ENCODE measurements at regions not wholly inside any gene's neighbourhood (a gene's known extent, or its start where the extent isn't known, plus 50 kb on each side); places are given as distances from the start of the nearest gene placed in this dataset.

GRCh38 chr12:19945559-19946435 is 422.5 kb upstream of the PDE3A start:
- Histone ChIP-seq H2AFZ (replicated peaks; ENCODE audit: low read length, poor library complexity) (no peak overlapping the region), H2BK120ac (ENCODE audit: low read depth, low read length) (peak overlapping the region; percentile 86), H3K23ac (ENCODE audit: low read depth, low read length) (peak overlapping the region; percentile 36; the same call in 1 of the 2 replicates), H4K8ac (ENCODE audit: low read depth in 2 of 2, low read length in 2 of 2) (peak overlapping the region; percentile 50 to 75; a peak in 2 of 4 replicates), H3K18ac (ENCODE audit: low read depth, low read length) (peak overlapping the region; percentile 71; the same call in 1 of the 2 replicates), H3K9me3 (ENCODE audit: control insufficient read depth, insufficient read depth, low read length) (peaks cover 2% of the 10 kb centered on the region; the same call in 1 of the 2 replicates), H3K4ac (ENCODE audit: low read depth, low read length) (peak overlapping the region; percentile 28; the same call in 1 of the 2 replicates), H3K4me3 (ENCODE audit: insufficient read depth, low read depth, low read length) (no peak overlapping the region), H3K79me1 (ENCODE audit: low read depth in 1 of 2, low read length in 2 of 2) (no peaks in the 10 kb centered on the region), H3K14ac (replicated peaks; ENCODE audit: low read depth, low read length) (peak overlapping the region; percentile 30), H3K4me2 (ENCODE audit: low read depth, low read length) (peak overlapping the region; percentile 48; the same call in 1 of the 2 replicates), H4K91ac (ENCODE audit: insufficient read depth, low read depth, low read length) (peak overlapping the region; percentile 68), H2BK5ac (ENCODE audit: low read depth, low read length, poor library complexity, severe bottlenecking) (peak overlapping the region; percentile 79), H3K36me3 (ENCODE audit: control insufficient read depth, insufficient read depth, low read length) (no peaks in the 10 kb centered on the region), H3K4me1 (ENCODE audit: control insufficient read depth, insufficient read depth, low read length) (peaks cover 4% of the 10 kb centered on the region; the same call in 1 of the 2 replicates), H2BK20ac (ENCODE audit: low read depth, low read length) (peak overlapping the region; percentile 60), H3K27me3 (ENCODE audit: control insufficient read depth, insufficient read depth, low read length) (no peaks in the 10 kb centered on the region), H3K9ac (ENCODE audit: low read depth, low read length) (peak overlapping the region; percentile 27; the same call in 1 of the 2 replicates), H2AK5ac (ENCODE audit: low read depth, low read length) (peak overlapping the region; percentile 68), H3K27ac (ENCODE audit: insufficient read depth, low read length) (peak overlapping the region; percentile 61), H4K20me1 (ENCODE audit: insufficient read depth, low read length) (no peaks in the 10 kb centered on the region), H4K5ac (ENCODE audit: low read depth, low read length) (peak overlapping the region; percentile 67; the same call in 1 of the 2 replicates), H3K56ac (ENCODE audit: extremely low read depth, insufficient read depth, low read length) (peak overlapping the region; percentile 42; the same call in 1 of the 2 replicates), H2AK9ac (replicated peaks; ENCODE audit: low read depth, low read length, poor library complexity) (no peak overlapping the region), H2BK15ac (ENCODE audit: low read depth, low read length) (peak overlapping the region; percentile 61), H3K9me1 (ENCODE audit: insufficient read depth, low read length) (no peaks in the 10 kb centered on the region)
- BruUV-seq (replicated peaks) = no TSS peak
- ChIA-PET CTCF (interaction anchor here (1.4 to 1.9 kb wide), 2 partner anchors 8 to 207 kb away, joined by 4 to 5 read pairs; no protein-coding TSS in a partner anchor), POLR2A (ENCODE audit: unreplicated experiment) (no interaction called here)
- peak; percentile 68 for TF ChIP-seq CEBPB (IDR thresholded peaks at IDR 0.05; ENCODE audit: low read depth, low read length)
- no peak for TF ChIP-seq MXI1 (IDR thresholded peaks at IDR 0.05; ENCODE audit: borderline replicate concordance, low read depth, low read length)
- no peak for TF ChIP-seq BHLHE40 (IDR thresholded peaks at IDR 0.05; ENCODE audit: low read depth, low read length)
- no peak for TF ChIP-seq NFE2L2 (IDR thresholded peaks at IDR 0.05; ENCODE audit: low read depth, low read length)
- intact Hi-C loops (cut with micrococcal nuclease) = no loop called here
- in situ Hi-C loops (cut with MboI; ENCODE audit: low sequenced_read_pairs) = no loop called here
- peak; percentile 57 for DNase-seq
- peak; percentile 67 for ATAC-seq (ENCODE audit: low read depth)
- no CpG with 5 or more reads among the region's 5 CpGs for WGBS, 2 experiments (ENCODE audit: extremely low coverage in 2 of 2, insufficient read length in 1 of 2)
- dilution Hi-C loops (cut with HindIII; ENCODE audit: low sequenced_read_pairs, unreplicated experiment) = no loop called here
